Activated B cell treated with CpG ODN at 0.5 μM for 24 hours (primary cell): ENCODE measurements at regions not wholly inside any gene's neighbourhood (a gene's known extent, or its start where the extent isn't known, plus 50 kb on each side); places are given as distances from the start of the nearest gene placed in this dataset.

Source experiments
- ATAC-seq: fragments of 200-7000 bp; cut with Tn5 transposase; one replicate; pipeline ENCODE4 v1.10.0; 2021; ENCODE audit warnings: low read depth, mild to moderate bottlenecking, moderate library complexity
- CTCF ChIA-PET: fragments of 350-600 bp; sonication (Branson Sonifier 250); formaldehyde crosslinking; loops from one replicate; lab custom pipeline; 2021; ENCODE audit warnings: antibody characterized with exemption; lab: Charles Lee
- POLR2A ChIA-PET: fragments of 350-600 bp; sonication (Branson Sonifier 250); formaldehyde crosslinking; loops from one replicate; lab custom pipeline; 2021; ENCODE audit warnings: antibody characterized with exemption; lab: Charles Lee
- DNase-seq: peaks from one replicate; pipeline ENCODE4 v3.0.0; 2022
- H3K27ac Mint-ChIP-seq: one replicate; pipeline ENCODE4 v1.8.0; 2020; ENCODE audit warnings: mixed read lengths
- H3K27me3 Mint-ChIP-seq: one replicate; pipeline ENCODE4 v1.8.0; 2021; ENCODE audit warnings: mixed read lengths
- H3K36me3 Mint-ChIP-seq: one replicate; pipeline ENCODE4 v1.8.0; 2021; ENCODE audit warnings: low read depth, mixed read lengths
- H3K4me1 Mint-ChIP-seq: one replicate; pipeline ENCODE4 v1.8.0; 2021; ENCODE audit warnings: mixed read lengths
- H3K4me3 Mint-ChIP-seq: one replicate; pipeline ENCODE4 v1.8.0; 2020; ENCODE audit warnings: mild to moderate bottlenecking, mixed read lengths
- H3K9me3 Mint-ChIP-seq: one replicate; pipeline ENCODE4 v1.8.0; 2020; ENCODE audit warnings: mixed read lengths
- CTCF ChIP-seq: fragments of 200-600 bp; IDR thresholded peaks from one replicate; pipeline ENCODE4 v1.8.0; 2022; ENCODE audit warnings: antibody characterized with exemption, mild to moderate bottlenecking
- intact Hi-C: fragments of 100-400 bp; cut with micrococcal nuclease; formaldehyde crosslinking; loops from one replicate; pipeline ENCODE4 v1.15.1; 2024

GRCh38 chr22:49603016-49603415 is 224.7 kb downstream of the BRD1 start:
- TF ChIP-seq CTCF: no peak
- no peak for ATAC-seq
- Mint-ChIP-seq H3K9me3 (peaks cover 16% of the 10 kb centered on the region), H3K27me3 (no peaks in the 10 kb centered on the region), H3K36me3 (peaks cover 32% of the 10 kb centered on the region), H3K27ac (no peak overlapping the region), H3K4me1 (no peaks in the 10 kb centered on the region), H3K4me3 (no peak overlapping the region)
- intact Hi-C loops: no loop called here
- ChIA-PET CTCF (no interaction called here), POLR2A (no interaction called here)
- no peak for DNase-seq

- POLR2A ChIA-PET: no interaction called here
- intact Hi-C loops: no loop called here
- H3K4me1 Mint-ChIP-seq: no peaks in the 10 kb centered on the region
Observed at GRCh38 chr22:49602481-49602880, 225.2 kb downstream of the BRD1 start.

DNA sequence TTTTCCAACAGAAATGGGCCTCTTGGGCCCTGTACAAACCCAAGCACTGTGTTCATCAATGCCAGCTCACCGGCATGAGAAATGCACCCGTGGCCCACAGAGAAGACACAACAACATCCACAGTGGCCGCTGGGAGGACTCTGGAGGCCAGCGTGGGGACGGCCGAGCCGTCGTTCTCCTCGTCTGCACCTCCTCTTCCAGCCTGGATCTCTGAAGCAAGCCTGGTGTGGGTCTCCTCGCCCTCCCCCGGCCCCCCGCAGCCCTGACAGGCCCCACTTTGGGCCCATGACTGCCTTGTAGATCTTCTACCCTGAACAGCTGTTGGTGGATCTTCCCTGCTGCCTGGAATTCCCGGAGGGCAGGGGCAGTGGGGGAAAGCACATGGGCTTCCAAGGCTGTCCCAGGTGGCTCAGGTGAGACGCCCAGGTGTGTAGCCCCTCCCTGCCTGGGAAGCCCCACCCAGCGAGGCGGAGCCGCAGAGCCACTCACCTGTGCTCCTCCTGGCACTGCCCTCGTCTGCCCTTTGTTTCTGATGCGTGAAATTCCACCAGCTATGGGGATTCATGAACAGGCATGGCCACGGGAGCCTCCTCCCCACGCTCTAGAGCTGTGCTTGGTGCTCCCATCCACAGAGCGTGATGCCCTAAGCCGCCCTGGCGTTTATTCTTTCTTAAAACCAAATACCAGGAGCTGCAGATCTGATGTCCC is 225.9 kb downstream of the BRD1 start:
- Mint-ChIP-seq H3K9me3 (peaks cover 16% of the 10 kb centered on the region), H3K27ac (no peak overlapping the region), H3K36me3 (peaks cover 25% of the 10 kb centered on the region), H3K27me3 (no peaks in the 10 kb centered on the region), H3K4me3 (no peak overlapping the region), H3K4me1 (no peaks in the 10 kb centered on the region)
- DNase-seq (no peak), ATAC-seq (no peak)
- ChIA-PET POLR2A (no interaction called here), CTCF (no interaction called here)
- TF ChIP-seq CTCF: no peak
- intact Hi-C loops: no loop called here

More at GRCh38 chr22:49602481-49602880, 225.2 kb downstream of the BRD1 start:
- H3K36me3 Mint-ChIP-seq: peaks cover 29% of the 10 kb centered on the region
- no peak for DNase-seq
- H3K27me3 Mint-ChIP-seq: no peaks in the 10 kb centered on the region
- peaks cover 16% of the 10 kb centered on the region for H3K9me3 Mint-ChIP-seq
- no peak overlapping the region for H3K27ac Mint-ChIP-seq
- CTCF ChIA-PET: no interaction called here
- no peak overlapping the region for H3K4me3 Mint-ChIP-seq
- ATAC-seq: no peak
- TF ChIP-seq CTCF: no peak

DNA sequence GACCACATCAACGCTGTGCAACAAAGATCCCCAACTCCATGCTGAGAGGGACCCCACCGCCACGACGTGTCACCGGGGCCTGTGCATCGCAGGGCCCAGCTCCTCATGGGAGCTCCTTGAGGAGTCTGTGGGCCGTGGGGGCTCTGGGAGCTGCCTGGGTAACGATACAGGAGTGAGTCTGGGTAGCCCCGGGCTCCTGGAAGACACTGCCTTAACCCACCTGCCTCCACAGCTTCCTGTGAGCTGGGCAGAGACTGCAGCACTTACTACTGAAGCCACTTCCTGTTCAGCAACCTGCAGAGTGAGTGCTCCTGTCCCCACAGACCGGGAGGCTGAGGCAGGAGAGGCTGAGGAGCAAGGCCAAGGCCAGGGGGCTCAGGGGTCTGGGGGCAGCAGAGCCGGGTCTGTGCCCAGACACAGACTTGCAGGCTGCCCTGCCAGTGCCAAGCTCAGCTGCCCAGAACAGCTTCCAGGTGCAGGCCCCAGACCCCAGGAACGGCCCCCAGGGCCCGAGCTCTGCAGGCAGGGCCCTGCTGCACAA is 226.7 kb downstream of the BRD1 start:
- H3K4me3 Mint-ChIP-seq: no peak overlapping the region
- TF ChIP-seq CTCF: no peak
- peaks cover 16% of the 10 kb centered on the region for H3K9me3 Mint-ChIP-seq
- no peaks in the 10 kb centered on the region for H3K4me1 Mint-ChIP-seq
- peaks cover 25% of the 10 kb centered on the region for H3K36me3 Mint-ChIP-seq
- intact Hi-C loops: no loop called here
- no peak for DNase-seq
- H3K27ac Mint-ChIP-seq: no peak overlapping the region
- no peak for ATAC-seq
- no peaks in the 10 kb centered on the region for H3K27me3 Mint-ChIP-seq
- ChIA-PET CTCF (no interaction called here), POLR2A (no interaction called here)

DNA sequence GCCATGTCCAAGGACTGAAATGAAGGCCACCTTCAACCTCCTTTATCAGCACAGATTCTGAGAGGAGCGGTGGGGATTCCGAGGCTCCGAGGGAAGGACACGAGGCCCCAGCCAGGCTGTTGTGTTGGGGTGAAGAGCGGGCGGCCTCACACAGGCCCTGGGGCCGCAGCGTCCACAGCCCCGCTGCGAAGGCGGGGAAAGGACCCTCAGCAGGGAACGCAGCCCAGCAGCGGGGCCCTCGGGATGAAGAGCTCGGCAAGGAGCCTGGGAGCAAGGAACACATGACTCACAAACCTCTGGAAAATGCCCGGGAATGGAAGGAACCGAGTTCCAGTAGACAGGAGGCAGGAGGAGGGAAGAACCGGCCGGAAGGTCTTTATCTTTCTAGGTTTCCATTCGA is 227.2 kb downstream of the BRD1 start:
- Mint-ChIP-seq H3K36me3 (peaks cover 25% of the 10 kb centered on the region), H3K4me3 (no peak overlapping the region), H3K4me1 (no peaks in the 10 kb centered on the region), H3K27ac (no peak overlapping the region), H3K9me3 (peaks cover 16% of the 10 kb centered on the region), H3K27me3 (no peaks in the 10 kb centered on the region)
- TF ChIP-seq CTCF: no peak
- intact Hi-C loops: no loop called here
- DNase-seq: no peak
- ChIA-PET CTCF (no interaction called here), POLR2A (no interaction called here)
- no peak for ATAC-seq
